MM.1S (cell line): ENCODE measurements at regions not wholly inside any gene's neighbourhood (a gene's known extent, or its start where the extent isn't known, plus 50 kb on each side); places are given as distances from the start of the nearest gene placed in this dataset.

Experiments
- DNase-seq: peaks from one replicate; pipeline ENCODE4 v3.0.0-alpha.2; 2015
- H2AFZ ChIP-seq: fragments of 300-600 bp; sonication (generic); 2 replicates; pipeline ENCODE4 v1.6.0; 2016; ENCODE audit warnings: antibody characterized with exemption, low read length
- H3F3A ChIP-seq: fragments of 300-600 bp; sonication (generic); 2 replicates; pipeline ENCODE4 v1.6.1; 2016; ENCODE audit warnings: mild to moderate bottlenecking, antibody characterized with exemption, low read length, moderate library complexity, mixed read lengths; ENCODE audit not compliant: insufficient read depth
- H3K27ac ChIP-seq: fragments of 300-600 bp; sonication (generic); 2 replicates; pipeline ENCODE4 v1.5.1; 2016; ENCODE audit warnings: mild to moderate bottlenecking, low read length
- H3K27me3 ChIP-seq: fragments of 300-600 bp; sonication (generic); replicated peaks from 2 replicates; pipeline ENCODE4 v1.6.0; 2016; ENCODE audit warnings: low read length; ENCODE audit not compliant: insufficient read depth
- H3K36me3 ChIP-seq: fragments of 300-600 bp; sonication (generic); replicated peaks from 2 replicates; pipeline ENCODE4 v1.6.1; 2016; ENCODE audit warnings: mild to moderate bottlenecking, low read length, mixed read lengths; ENCODE audit not compliant: insufficient read depth
- H3K4me1 ChIP-seq: fragments of 300-600 bp; sonication (generic); 2 replicates; pipeline ENCODE4 v1.6.1; 2016; ENCODE audit warnings: low read length, mixed read lengths
- H3K4me2 ChIP-seq: fragments of 300-600 bp; sonication (generic); 2 replicates; pipeline ENCODE4 v1.6.0; 2016; ENCODE audit warnings: low read depth, low read length
- H3K4me3 ChIP-seq: fragments of 300-600 bp; sonication (generic); 2 replicates; pipeline ENCODE4 v1.5.1; 2016; ENCODE audit warnings: low read length, mixed read lengths
- H3K79me2 ChIP-seq: fragments of 300-600 bp; sonication (generic); 2 replicates; pipeline ENCODE4 v1.6.1; 2016; ENCODE audit warnings: mixed run types, low read length, mixed read lengths
- H3K9ac ChIP-seq: fragments of 300-600 bp; sonication (generic); 2 replicates; pipeline ENCODE4 v1.6.1; 2016; ENCODE audit warnings: low read length, mixed read lengths
- H3K9me2 ChIP-seq: fragments of 300-600 bp; sonication (generic); replicated peaks from 2 replicates; pipeline ENCODE4 v1.6.1; 2016; ENCODE audit warnings: mild to moderate bottlenecking, low read length, mixed read lengths; ENCODE audit not compliant: insufficient read depth
- H3K9me3 ChIP-seq: fragments of 300-600 bp; sonication (generic); replicated peaks from 2 replicates; pipeline ENCODE4 v1.6.1; 2016; ENCODE audit warnings: mild to moderate bottlenecking, low read length, mixed read lengths; ENCODE audit not compliant: insufficient read depth
- H4K20me1 ChIP-seq: fragments of 300-600 bp; sonication (generic); 2 replicates; pipeline ENCODE4 v1.6.1; 2016; ENCODE audit warnings: mild to moderate bottlenecking, low read length, moderate library complexity, mixed read lengths; ENCODE audit not compliant: insufficient read depth
- EZH2 ChIP-seq: fragments of 300-600 bp; sonication (generic); optimal IDR thresholded peaks from 2 replicates; pipeline ENCODE3; 2017; ENCODE audit warnings: low read depth, mild to moderate bottlenecking, antibody characterized with exemption, low read length, mixed read lengths
- EZH2phosphoT487 ChIP-seq: fragments of 300-600 bp; sonication (generic); IDR thresholded peaks from 2 replicates; pipeline ENCODE4 v1.6.1; 2018; ENCODE audit warnings: antibody characterized with exemption, low read length
- TF ChIP-seq, protein P1 (sequence below): fragments of 300-600 bp; sonication (generic); IDR thresholded peaks from 2 replicates; pipeline ENCODE4 v1.5.1; 2016; ENCODE audit warnings: antibody characterized with exemption, low read length, mixed read lengths

DNA sequence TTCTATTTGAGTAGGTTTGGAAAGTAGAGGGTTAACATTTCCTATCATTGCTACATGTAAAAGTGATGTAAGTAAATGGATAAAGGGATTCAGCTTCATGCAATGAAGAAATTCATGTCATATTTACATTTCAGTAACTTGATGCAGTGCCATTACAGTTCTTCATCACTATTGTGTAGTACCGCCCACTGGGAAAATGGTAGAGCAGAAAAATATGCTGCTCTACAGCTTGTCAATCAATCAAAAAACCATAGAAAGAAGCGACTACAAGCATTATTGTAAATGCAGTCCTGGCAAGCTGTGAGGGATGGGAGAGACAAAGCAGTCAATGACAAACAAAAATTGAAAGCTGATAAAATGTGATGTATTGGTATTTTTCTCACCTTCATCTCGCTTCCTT lies 1597.9 kb downstream of the RPA4 start:
- H3K4me1 ChIP-seq: peaks cover 15% of the 10 kb centered on the region
- 0 out of 2 replicates have a peak, but pooled peaks cover 4% of the 10 kb centered on the region for H3F3A ChIP-seq
- TF ChIP-seq EZH2phosphoT487: no peak
- H3K79me2 ChIP-seq: no peaks in the 10 kb centered on the region
- H3K9me3 ChIP-seq: no peaks in the 10 kb centered on the region
- H3K4me2 ChIP-seq: no peak overlapping the region
- H4K20me1 ChIP-seq: no peaks in the 10 kb centered on the region
- H3K9ac ChIP-seq: no peak overlapping the region
- no peak overlapping the region for H3K27ac ChIP-seq
- DNase-seq: no peak
- H3K4me3 ChIP-seq: no peak overlapping the region
- H2AFZ ChIP-seq: no peak overlapping the region
- H3K9me2 ChIP-seq: no peaks in the 10 kb centered on the region
- no peaks in the 10 kb centered on the region for H3K27me3 ChIP-seq
- no peaks in the 10 kb centered on the region for H3K36me3 ChIP-seq

DNA sequence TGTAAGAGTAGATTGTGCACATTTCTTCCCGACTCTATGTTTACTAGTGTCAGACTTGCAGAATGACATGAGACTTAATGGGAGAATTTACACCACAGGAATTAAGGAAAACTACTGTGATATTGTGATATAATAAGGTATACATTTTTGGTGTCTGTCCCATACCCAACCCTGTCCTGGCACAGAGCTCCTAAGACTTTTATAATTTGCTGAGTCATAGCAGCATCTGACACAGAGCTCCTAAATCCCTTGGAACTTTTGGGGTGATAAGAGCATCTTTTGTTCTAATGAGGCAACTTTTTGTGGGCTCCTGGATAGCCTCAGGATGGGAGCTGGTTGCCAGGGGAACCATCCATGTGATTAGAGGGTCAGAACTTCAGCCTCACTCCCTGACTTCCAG lies 1607.0 kb downstream of the RPA4 start:
- Histone ChIP-seq H3K4me2 (no peak overlapping the region), H3K27me3 (no peaks in the 10 kb centered on the region), H3K9me3 (no peaks in the 10 kb centered on the region), H3K36me3 (no peaks in the 10 kb centered on the region), H2AFZ (no peak overlapping the region), H3F3A (0 out of 2 replicates have a peak, but pooled peaks cover 4% of the 10 kb centered on the region), H3K4me3 (no peak overlapping the region), H3K79me2 (no peaks in the 10 kb centered on the region), H3K9me2 (no peaks in the 10 kb centered on the region), H3K9ac (no peak overlapping the region), H3K27ac (no peak overlapping the region), H3K4me1 (peaks cover 11% of the 10 kb centered on the region), H4K20me1 (no peaks in the 10 kb centered on the region)
- TF ChIP-seq EZH2 (no peak), EZH2phosphoT487 (no peak)
- TF ChIP-seq, protein P1, sequence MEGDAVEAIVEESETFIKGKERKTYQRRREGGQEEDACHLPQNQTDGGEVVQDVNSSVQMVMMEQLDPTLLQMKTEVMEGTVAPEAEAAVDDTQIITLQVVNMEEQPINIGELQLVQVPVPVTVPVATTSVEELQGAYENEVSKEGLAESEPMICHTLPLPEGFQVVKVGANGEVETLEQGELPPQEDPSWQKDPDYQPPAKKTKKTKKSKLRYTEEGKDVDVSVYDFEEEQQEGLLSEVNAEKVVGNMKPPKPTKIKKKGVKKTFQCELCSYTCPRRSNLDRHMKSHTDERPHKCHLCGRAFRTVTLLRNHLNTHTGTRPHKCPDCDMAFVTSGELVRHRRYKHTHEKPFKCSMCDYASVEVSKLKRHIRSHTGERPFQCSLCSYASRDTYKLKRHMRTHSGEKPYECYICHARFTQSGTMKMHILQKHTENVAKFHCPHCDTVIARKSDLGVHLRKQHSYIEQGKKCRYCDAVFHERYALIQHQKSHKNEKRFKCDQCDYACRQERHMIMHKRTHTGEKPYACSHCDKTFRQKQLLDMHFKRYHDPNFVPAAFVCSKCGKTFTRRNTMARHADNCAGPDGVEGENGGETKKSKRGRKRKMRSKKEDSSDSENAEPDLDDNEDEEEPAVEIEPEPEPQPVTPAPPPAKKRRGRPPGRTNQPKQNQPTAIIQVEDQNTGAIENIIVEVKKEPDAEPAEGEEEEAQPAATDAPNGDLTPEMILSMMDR: no peak
- DNase-seq: no peak

DNA sequence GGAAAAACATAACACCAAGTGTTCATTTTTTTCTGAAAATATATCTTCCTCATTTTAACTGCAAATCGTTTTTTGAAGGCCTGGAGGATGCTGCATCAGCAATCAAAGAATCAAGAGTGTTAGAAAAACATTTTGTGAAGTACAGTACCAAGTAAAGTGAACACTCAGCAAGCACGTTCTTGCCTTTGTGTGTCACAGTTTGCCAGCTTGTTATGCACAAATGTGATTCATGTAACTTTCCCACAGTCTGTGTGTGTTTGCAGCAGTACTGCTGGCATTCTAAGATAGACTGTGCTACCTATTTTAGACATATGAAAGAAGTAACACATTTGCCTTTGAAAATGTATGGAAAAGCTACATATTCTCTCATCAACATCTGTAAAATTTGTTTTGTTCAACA lies 1617.7 kb downstream of the RPA4 start:
- no peak overlapping the region for H2AFZ ChIP-seq

DNA sequence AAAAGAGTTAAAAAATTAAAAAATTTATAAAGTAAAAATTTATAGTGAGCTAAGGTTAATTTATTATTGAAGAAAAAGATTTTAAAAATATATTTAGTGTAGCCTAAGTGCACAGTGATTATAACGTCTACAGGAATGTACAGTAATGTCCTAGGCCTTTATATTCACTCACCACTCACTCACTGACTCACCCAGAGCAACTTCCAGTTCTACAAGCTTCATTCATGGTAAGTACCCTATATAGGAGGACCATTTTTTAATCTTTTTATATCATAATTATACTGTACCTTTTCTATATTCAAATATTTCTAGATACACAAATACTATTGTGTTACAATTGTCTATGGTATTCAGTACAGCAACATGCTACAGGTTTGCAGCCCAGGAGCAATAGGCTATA lies 1623.2 kb downstream of the RPA4 start:
- no peak overlapping the region for H3K4me2 ChIP-seq
- no peaks in the 10 kb centered on the region for H3K79me2 ChIP-seq
- no peak overlapping the region for H3K27ac ChIP-seq
- no peak overlapping the region for H3K4me3 ChIP-seq
- no peak overlapping the region for H3K9ac ChIP-seq
- no peaks in the 10 kb centered on the region for H3K27me3 ChIP-seq
- no peaks in the 10 kb centered on the region for H4K20me1 ChIP-seq
- DNase-seq: no peak
- H3K36me3 ChIP-seq: no peaks in the 10 kb centered on the region
- H2AFZ ChIP-seq: no peak overlapping the region
- no peaks in the 10 kb centered on the region for H3K9me3 ChIP-seq
- no peaks in the 10 kb centered on the region for H3K4me1 ChIP-seq
- TF ChIP-seq EZH2 (no peak), EZH2phosphoT487 (no peak)
- TF ChIP-seq, protein P1: no peak
- no peaks in the 10 kb centered on the region for H3K9me2 ChIP-seq
- no peaks in the 10 kb centered on the region for H3F3A ChIP-seq

More for the DNA sequence above, 1617.7 kb downstream of the RPA4 start:
- no peak for DNase-seq
- Histone ChIP-seq H3K9ac (no peak overlapping the region), H3K36me3 (no peaks in the 10 kb centered on the region), H3K27ac (no peak overlapping the region), H3F3A (no peaks in the 10 kb centered on the region), H3K79me2 (no peaks in the 10 kb centered on the region), H3K4me2 (no peak overlapping the region), H3K9me2 (no peaks in the 10 kb centered on the region), H3K9me3 (no peaks in the 10 kb centered on the region), H3K4me1 (no peaks in the 10 kb centered on the region), H4K20me1 (no peaks in the 10 kb centered on the region), H3K4me3 (no peak overlapping the region), H3K27me3 (no peaks in the 10 kb centered on the region)
- TF ChIP-seq EZH2 (no peak), EZH2phosphoT487 (no peak)
- TF ChIP-seq, protein P1: no peak
